Esophagus squamous epithelium (tissue), 5 donors: ENCODE measurements at regions not wholly inside any gene's neighbourhood (a gene's known extent, or its start where the extent isn't known, plus 50 kb on each side); places are given as distances from the start of the nearest gene placed in this dataset.

Experiments
- DNase-seq: peaks from one replicate; lab custom pipeline; 2025; lab: John Stamatoyannopoulos, UW
- H3K27ac ChIP-seq, 4 donors: fragments of 200-600 bp; sonication (generic); one replicate each; pipeline ENCODE4 v1.5.1; 2016 to 2019; ENCODE audit warnings: mild to moderate bottlenecking in 1 of 4
- H3K27me3 ChIP-seq, 4 donors: fragments of 200-600 bp; sonication (generic); 1 replicate in 3 of 4; 2 replicates in 1 of 4; pipeline versions ENCODE4 v1.5.1 to v1.6.0; 2017 to 2021; ENCODE audit warnings: antibody characterized with exemption in 1 of 4
- H3K36me3 ChIP-seq, 3 donors: fragments of 200-600 bp; sonication (generic); one replicate each; pipeline ENCODE4 v1.5.1; 2016 to 2019
- H3K4me1 ChIP-seq, 3 donors: fragments of 200-600 bp; sonication (generic); one replicate each; pipeline ENCODE4 v1.5.1; 2017 to 2019
- H3K4me3 ChIP-seq, 4 donors: fragments of 200-600 bp; sonication (generic); 1 replicate in 3 of 4; 2 replicates in 1 of 4; pipeline ENCODE4 v1.5.1; 2016 to 2019; ENCODE audit warnings: mild to moderate bottlenecking in 2 of 4, moderate library complexity in 1 of 4
- H3K9me3 ChIP-seq, 3 donors: fragments of 200-600 bp; sonication (generic); one replicate each; pipeline ENCODE4 v1.5.1; 2016 to 2019
- POLR2A ChIP-seq, 4 donors: fragments of 450-650 bp; IDR thresholded peaks; one replicate each; pipeline ENCODE4 v1.6.1; 2017; ENCODE audit warnings: antibody characterized with exemption in 4 of 4, mild to moderate bottlenecking in 4 of 4, moderate library complexity in 3 of 4
- WGBS, 2 donors: methylation state at CpG; one replicate each; pipeline ENCODE4 v1.1.5; 2018; 5-methylcytosine and 5-hydroxymethylcytosine counted together
- intact Hi-C: fragments of 100-400 bp; cut with DNase I; formaldehyde crosslinking; loops from one replicate; pipeline ENCODE4 v1.15.0; 2022
- TF ChIP-seq, protein P1 (sequence below), 6 experiments: fragments of 450-650 bp in 4 of 6; fragments of 200-600 bp in 2 of 6; sonication (generic) in 2 of 6; IDR thresholded peaks; one replicate each; pipeline ENCODE4 v1.5.1; 2016 to 2019; ENCODE audit warnings: antibody characterized with exemption in 6 of 6, mild to moderate bottlenecking in 4 of 6, moderate library complexity in 4 of 6
- donor health status: DM: yes; HTN: yes; CAD: no.

DNA sequence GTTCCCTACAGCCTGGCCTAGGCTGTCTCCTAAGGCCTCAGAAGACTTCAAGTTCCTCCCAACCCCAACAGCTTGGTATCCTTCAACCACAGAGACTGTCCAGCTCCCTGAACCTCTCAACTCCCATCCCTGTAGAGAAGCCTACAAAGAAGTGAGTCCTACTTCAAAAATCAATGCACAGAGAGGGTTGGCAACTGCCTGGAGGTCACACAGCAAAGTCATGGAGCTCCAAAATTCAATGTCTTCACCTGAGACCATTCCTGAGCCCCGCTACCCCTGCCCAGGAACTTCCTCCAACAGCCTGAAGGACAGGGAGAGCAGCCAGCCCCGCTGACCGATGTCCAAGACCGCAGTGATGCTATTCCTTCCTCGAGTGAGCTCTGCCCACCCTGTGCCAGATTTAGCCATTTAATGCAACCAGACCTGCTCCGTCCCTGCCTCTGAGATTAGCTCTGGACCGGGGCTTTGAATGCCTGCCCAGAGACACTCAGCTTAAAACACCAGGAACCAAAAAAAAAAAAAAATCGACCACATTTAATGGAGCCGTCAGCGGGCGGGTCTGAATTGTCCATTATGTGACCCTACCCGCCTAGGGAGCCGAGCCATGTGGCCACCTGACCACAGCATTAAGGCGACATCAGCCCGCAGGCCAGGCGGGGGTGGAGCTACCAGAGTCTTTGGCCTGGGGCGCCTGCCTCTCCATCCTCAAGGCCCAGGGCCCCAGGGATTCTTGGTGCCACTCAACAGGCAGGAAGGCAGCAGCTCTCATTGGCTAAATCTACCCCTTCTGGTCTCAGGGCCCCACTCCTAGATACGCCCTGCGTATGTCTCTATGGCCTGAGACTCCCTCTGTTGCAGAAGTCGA is 148.6 kb downstream of the SYF2 start:
- TF ChIP-seq POLR2A (IDR thresholded peaks at IDR 0.05): no peak
- TF ChIP-seq, protein P1, sequence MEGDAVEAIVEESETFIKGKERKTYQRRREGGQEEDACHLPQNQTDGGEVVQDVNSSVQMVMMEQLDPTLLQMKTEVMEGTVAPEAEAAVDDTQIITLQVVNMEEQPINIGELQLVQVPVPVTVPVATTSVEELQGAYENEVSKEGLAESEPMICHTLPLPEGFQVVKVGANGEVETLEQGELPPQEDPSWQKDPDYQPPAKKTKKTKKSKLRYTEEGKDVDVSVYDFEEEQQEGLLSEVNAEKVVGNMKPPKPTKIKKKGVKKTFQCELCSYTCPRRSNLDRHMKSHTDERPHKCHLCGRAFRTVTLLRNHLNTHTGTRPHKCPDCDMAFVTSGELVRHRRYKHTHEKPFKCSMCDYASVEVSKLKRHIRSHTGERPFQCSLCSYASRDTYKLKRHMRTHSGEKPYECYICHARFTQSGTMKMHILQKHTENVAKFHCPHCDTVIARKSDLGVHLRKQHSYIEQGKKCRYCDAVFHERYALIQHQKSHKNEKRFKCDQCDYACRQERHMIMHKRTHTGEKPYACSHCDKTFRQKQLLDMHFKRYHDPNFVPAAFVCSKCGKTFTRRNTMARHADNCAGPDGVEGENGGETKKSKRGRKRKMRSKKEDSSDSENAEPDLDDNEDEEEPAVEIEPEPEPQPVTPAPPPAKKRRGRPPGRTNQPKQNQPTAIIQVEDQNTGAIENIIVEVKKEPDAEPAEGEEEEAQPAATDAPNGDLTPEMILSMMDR (IDR thresholded peaks at IDR 0.05): no peak
- Histone ChIP-seq H3K27me3 (peaks cover 0 to 33% (median 0%) of the 10 kb centered on the region in 4 donors), H3K4me3 (no peak overlapping the region), H3K4me1 (no peaks in the 10 kb centered on the region), H3K27ac (no peak overlapping the region), H3K36me3 (no peaks in the 10 kb centered on the region), H3K9me3 (peaks cover 0 to 1% (median 0%) of the 10 kb centered on the region in 3 donors)
- no peak for DNase-seq
- 76 to 81% methylated on average over 7 to 10 of the region's 20 CpGs for WGBS, 2 donors
- intact Hi-C loops: no loop called here

- Histone ChIP-seq H3K36me3 (no peaks in the 10 kb centered on the region), H3K4me3 (no peak overlapping the region), H3K27ac (no peak overlapping the region), H3K9me3 (peaks cover 0 to 4% (median 0%) of the 10 kb centered on the region in 3 donors), H3K27me3 (peaks cover 0 to 27% (median 0%) of the 10 kb centered on the region in 4 donors), H3K4me1 (no peaks in the 10 kb centered on the region)
- TF ChIP-seq, protein P1 (IDR thresholded peaks at IDR 0.05): no peak
- TF ChIP-seq POLR2A (IDR thresholded peaks at IDR 0.05): no peak
- 85 to 88% methylated on average over 5 of the region's 5 CpGs for WGBS, 2 donors
- DNase-seq: no peak
- intact Hi-C loops: no loop called here
These were observed 149.3 kb downstream of the SYF2 start for GRCh38 chr1:25082995-25083394.

GRCh38 chr1:25082216-25082899 is 149.9 kb downstream of the SYF2 start:
- intact Hi-C loops: no loop called here
- no peak overlapping the region for H3K27ac ChIP-seq
- no peaks in the 10 kb centered on the region for H3K4me1 ChIP-seq
- 86 to 95% methylated on average over 7 to 12 of the region's 25 CpGs for WGBS, 2 donors
- peaks cover 0 to 21% (median 0%) of the 10 kb centered on the region in 4 donors for H3K27me3 ChIP-seq
- peaks cover 0 to 8% (median 0%) of the 10 kb centered on the region in 3 donors for H3K9me3 ChIP-seq
- H3K4me3 ChIP-seq: no peak overlapping the region
- TF ChIP-seq, protein P1 (IDR thresholded peaks at IDR 0.05): no peak
- TF ChIP-seq POLR2A (IDR thresholded peaks at IDR 0.05): no peak
- no peak for DNase-seq
- H3K36me3 ChIP-seq: no peaks in the 10 kb centered on the region

- TF ChIP-seq, protein P1 (IDR thresholded peaks at IDR 0.05): no peak
- no peak for TF ChIP-seq POLR2A (IDR thresholded peaks at IDR 0.05)
- intact Hi-C loops: no loop called here
- no peaks in the 10 kb centered on the region for H3K36me3 ChIP-seq
- H3K9me3 ChIP-seq: peaks cover 0 to 11% (median 0%) of the 10 kb centered on the region in 3 donors
- H3K4me3 ChIP-seq: no peak overlapping the region
- DNase-seq: no peak
- WGBS, 2 donors: 80 to 100% methylated on average over 1 of the region's 2 CpGs
- no peaks in the 10 kb centered on the region for H3K4me1 ChIP-seq
- H3K27me3 ChIP-seq: peaks cover 0 to 13% (median 0%) of the 10 kb centered on the region in 4 donors
- H3K27ac ChIP-seq: no peak overlapping the region
These were observed 150.8 kb downstream of the SYF2 start for GRCh38 chr1:25081496-25081895.
